ENCODE measurements at regions not wholly inside any gene's neighbourhood (a gene's known extent, or its start where the extent isn't known, plus 50 kb on each side); places are given as distances from the start of the nearest gene placed in this dataset.

DNA sequence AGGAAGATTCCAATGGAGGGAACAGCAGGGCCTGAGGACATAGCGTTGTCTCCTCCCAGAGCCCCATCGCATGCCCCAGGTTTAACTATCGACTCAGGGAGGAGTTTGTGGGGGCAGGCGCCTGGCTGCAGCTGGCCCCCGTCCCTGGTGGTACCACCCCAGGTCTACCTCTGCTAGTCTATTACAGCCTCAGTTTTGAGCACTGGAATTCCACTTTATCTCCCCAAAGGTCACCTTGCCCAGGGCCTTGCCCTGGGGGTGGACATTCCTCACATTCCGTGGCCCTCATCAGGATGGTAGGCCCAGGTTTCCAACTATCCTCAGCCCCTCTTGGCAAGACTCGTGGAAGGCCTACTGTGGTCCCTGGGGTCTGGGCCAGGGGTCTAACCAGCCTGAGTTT lies 65.4 kb upstream of the SSBP3 start:
- TF ChIP-seq, protein P1, sequence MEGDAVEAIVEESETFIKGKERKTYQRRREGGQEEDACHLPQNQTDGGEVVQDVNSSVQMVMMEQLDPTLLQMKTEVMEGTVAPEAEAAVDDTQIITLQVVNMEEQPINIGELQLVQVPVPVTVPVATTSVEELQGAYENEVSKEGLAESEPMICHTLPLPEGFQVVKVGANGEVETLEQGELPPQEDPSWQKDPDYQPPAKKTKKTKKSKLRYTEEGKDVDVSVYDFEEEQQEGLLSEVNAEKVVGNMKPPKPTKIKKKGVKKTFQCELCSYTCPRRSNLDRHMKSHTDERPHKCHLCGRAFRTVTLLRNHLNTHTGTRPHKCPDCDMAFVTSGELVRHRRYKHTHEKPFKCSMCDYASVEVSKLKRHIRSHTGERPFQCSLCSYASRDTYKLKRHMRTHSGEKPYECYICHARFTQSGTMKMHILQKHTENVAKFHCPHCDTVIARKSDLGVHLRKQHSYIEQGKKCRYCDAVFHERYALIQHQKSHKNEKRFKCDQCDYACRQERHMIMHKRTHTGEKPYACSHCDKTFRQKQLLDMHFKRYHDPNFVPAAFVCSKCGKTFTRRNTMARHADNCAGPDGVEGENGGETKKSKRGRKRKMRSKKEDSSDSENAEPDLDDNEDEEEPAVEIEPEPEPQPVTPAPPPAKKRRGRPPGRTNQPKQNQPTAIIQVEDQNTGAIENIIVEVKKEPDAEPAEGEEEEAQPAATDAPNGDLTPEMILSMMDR (IDR thresholded peaks at IDR 0.05) = no peak
- no peak for TF ChIP-seq POLR2AphosphoS5 (IDR thresholded peaks at IDR 0.05; ENCODE audit: low read depth, low read length)
- TF ChIP-seq, protein P2, sequence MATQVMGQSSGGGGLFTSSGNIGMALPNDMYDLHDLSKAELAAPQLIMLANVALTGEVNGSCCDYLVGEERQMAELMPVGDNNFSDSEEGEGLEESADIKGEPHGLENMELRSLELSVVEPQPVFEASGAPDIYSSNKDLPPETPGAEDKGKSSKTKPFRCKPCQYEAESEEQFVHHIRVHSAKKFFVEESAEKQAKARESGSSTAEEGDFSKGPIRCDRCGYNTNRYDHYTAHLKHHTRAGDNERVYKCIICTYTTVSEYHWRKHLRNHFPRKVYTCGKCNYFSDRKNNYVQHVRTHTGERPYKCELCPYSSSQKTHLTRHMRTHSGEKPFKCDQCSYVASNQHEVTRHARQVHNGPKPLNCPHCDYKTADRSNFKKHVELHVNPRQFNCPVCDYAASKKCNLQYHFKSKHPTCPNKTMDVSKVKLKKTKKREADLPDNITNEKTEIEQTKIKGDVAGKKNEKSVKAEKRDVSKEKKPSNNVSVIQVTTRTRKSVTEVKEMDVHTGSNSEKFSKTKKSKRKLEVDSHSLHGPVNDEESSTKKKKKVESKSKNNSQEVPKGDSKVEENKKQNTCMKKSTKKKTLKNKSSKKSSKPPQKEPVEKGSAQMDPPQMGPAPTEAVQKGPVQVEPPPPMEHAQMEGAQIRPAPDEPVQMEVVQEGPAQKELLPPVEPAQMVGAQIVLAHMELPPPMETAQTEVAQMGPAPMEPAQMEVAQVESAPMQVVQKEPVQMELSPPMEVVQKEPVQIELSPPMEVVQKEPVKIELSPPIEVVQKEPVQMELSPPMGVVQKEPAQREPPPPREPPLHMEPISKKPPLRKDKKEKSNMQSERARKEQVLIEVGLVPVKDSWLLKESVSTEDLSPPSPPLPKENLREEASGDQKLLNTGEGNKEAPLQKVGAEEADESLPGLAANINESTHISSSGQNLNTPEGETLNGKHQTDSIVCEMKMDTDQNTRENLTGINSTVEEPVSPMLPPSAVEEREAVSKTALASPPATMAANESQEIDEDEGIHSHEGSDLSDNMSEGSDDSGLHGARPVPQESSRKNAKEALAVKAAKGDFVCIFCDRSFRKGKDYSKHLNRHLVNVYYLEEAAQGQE (IDR thresholded peaks at IDR 0.05; ENCODE audit: insufficient read depth in 1 of 2, low read depth in 2 of 2, low read length in 1 of 2) = no peak

Data from Panc1 (cell line).